Fibroblast of lung (primary cell): ENCODE measurements at regions not wholly inside any gene's neighbourhood (a gene's known extent, or its start where the extent isn't known, plus 50 kb on each side); places are given as distances from the start of the nearest gene placed in this dataset.

Experiments
- DNase-seq, 2 donors: peaks; one replicate each; pipeline versions ENCODE4 v3.0.0 to v3.0.0-alpha.2; 2010; ENCODE audit warnings: low read depth in 2 of 2
- H2AFZ ChIP-seq: 2 replicates; pipeline ENCODE4 v1.5.1; 2012; ENCODE audit warnings: low read length, control low read depth, inconsistent platforms
- H3K27ac ChIP-seq: 2 replicates; pipeline ENCODE4 v1.5.1; 2011; ENCODE audit warnings: low read length, control low read depth; ENCODE audit not compliant: insufficient read depth
- H3K27me3 ChIP-seq: 2 replicates; pipeline ENCODE4 v1.5.1; 2011; ENCODE audit warnings: mild to moderate bottlenecking, low read length; ENCODE audit not compliant: control insufficient read depth, insufficient read depth
- H3K36me3 ChIP-seq: 2 replicates; pipeline ENCODE4 v1.5.1; 2011; ENCODE audit warnings: low read length; ENCODE audit not compliant: control insufficient read depth, insufficient read depth
- H3K4me1 ChIP-seq: 2 replicates; pipeline ENCODE4 v1.5.1; 2011; ENCODE audit warnings: low read length; ENCODE audit not compliant: control insufficient read depth, insufficient read depth; ENCODE audit errors: extremely low read depth
- H3K4me2 ChIP-seq: 2 replicates; pipeline ENCODE4 v1.5.1; 2011; ENCODE audit warnings: low read length, control low read depth; ENCODE audit not compliant: insufficient read depth; ENCODE audit errors: extremely low read depth
- H3K4me3 ChIP-seq, 4 experiments: fragments of 200-600 bp in 1 of 4; sonication (generic) in 1 of 4; replicated peaks in 1 of 4; 2 replicates each; pipeline ENCODE4 v1.5.1; 2011 to 2016; ENCODE audit warnings: low read length in 4 of 4, low read depth in 3 of 4, mild to moderate bottlenecking in 3 of 4, control low read depth in 2 of 4, inconsistent platforms in 1 of 4, mixed read lengths in 1 of 4; ENCODE audit not compliant: insufficient read depth in 1 of 4; ENCODE audit errors: control extremely low read depth in 1 of 4
- H3K79me2 ChIP-seq: 2 replicates; pipeline ENCODE4 v1.5.1; 2012; ENCODE audit warnings: mild to moderate bottlenecking, low read length, inconsistent platforms; ENCODE audit not compliant: control insufficient read depth, insufficient read depth
- H3K9ac ChIP-seq: 2 replicates; pipeline ENCODE4 v1.5.1; 2011; ENCODE audit warnings: mild to moderate bottlenecking, low read length, control low read depth; ENCODE audit not compliant: insufficient read depth
- H3K9me3 ChIP-seq: 2 replicates; pipeline ENCODE4 v1.5.1; 2012; ENCODE audit warnings: low read depth, low read length; ENCODE audit not compliant: control insufficient read depth, insufficient read depth
- H4K20me1 ChIP-seq: 2 replicates; pipeline ENCODE4 v1.5.1; 2011; ENCODE audit warnings: low read length; ENCODE audit not compliant: control insufficient read depth, insufficient read depth; ENCODE audit errors: extremely low read depth
- CTCF ChIP-seq, 2 donors: IDR thresholded peaks in 1 of 2; conservative IDR thresholded peaks in 1 of 2; 1 replicate in 1 of 2; 2 replicates in 1 of 2; pipeline ENCODE4 v1.5.1; 2011 to 2012; ENCODE audit warnings: low read length in 2 of 2, control low read depth in 1 of 2, inconsistent platforms in 1 of 2, low read depth in 1 of 2, mild to moderate bottlenecking in 1 of 2
- EZH2 ChIP-seq: IDR thresholded peaks from 2 replicates; pipeline ENCODE4 v1.5.1; 2012; ENCODE audit warnings: low read length, control low read depth, mild to moderate bottlenecking; ENCODE audit errors: missing control alignments

- Histone ChIP-seq H3K9me3 (no peaks in the 10 kb centered on the region), H3K4me1 (peaks cover 9% of the 10 kb centered on the region), H3K36me3 (no peaks in the 10 kb centered on the region), H3K4me3 (no peak overlapping the region), H3K27ac (no peak overlapping the region), H3K4me2 (no peak overlapping the region), H4K20me1 (no peaks in the 10 kb centered on the region), H3K27me3 (no peaks in the 10 kb centered on the region), H2AFZ (no peak overlapping the region), H3K9ac (no peak overlapping the region), H3K79me2 (no peaks in the 10 kb centered on the region)
- DNase-seq = no peak
- TF ChIP-seq CTCF (conservative IDR thresholded peaks at IDR 0.05 in 1 of 2, IDR thresholded peaks at IDR 0.05 in 1 of 2; ENCODE audit: low read depth in 1 of 2, low read length in 2 of 2) = no peak
- TF ChIP-seq EZH2 = no peak
These were observed 228.3 kb upstream of the ZNF32 start for GRCh38 chr10:43876976-43877375.

GRCh38 chr10:43874984-43875383, 226.3 kb upstream of the ZNF32 start:
- Histone ChIP-seq H3K36me3 (no peaks in the 10 kb centered on the region), H3K27me3 (no peaks in the 10 kb centered on the region), H3K4me2 (no peak overlapping the region), H3K4me1 (peaks cover 6% of the 10 kb centered on the region), H3K79me2 (no peaks in the 10 kb centered on the region), H3K9me3 (no peaks in the 10 kb centered on the region), H4K20me1 (no peaks in the 10 kb centered on the region), H3K27ac (no peak overlapping the region), H3K4me3 (no peak overlapping the region), H2AFZ (no peak overlapping the region), H3K9ac (no peak overlapping the region)
- DNase-seq = no peak
- TF ChIP-seq CTCF (conservative IDR thresholded peaks at IDR 0.05 in 1 of 2, IDR thresholded peaks at IDR 0.05 in 1 of 2; ENCODE audit: low read depth in 1 of 2, low read length in 2 of 2) = no peak
- TF ChIP-seq EZH2 = no peak

- H3K4me1 ChIP-seq = peaks cover 4% of the 10 kb centered on the region
- no peak overlapping the region for H3K4me2 ChIP-seq
- H3K9ac ChIP-seq = no peak overlapping the region
- H4K20me1 ChIP-seq = no peaks in the 10 kb centered on the region
- no peaks in the 10 kb centered on the region for H3K36me3 ChIP-seq
- no peak overlapping the region for H3K4me3 ChIP-seq
- TF ChIP-seq CTCF (conservative IDR thresholded peaks at IDR 0.05 in 1 of 2, IDR thresholded peaks at IDR 0.05 in 1 of 2; ENCODE audit: low read depth in 1 of 2, low read length in 2 of 2) (no peak), EZH2 (no peak)
- H3K27ac ChIP-seq = no peak overlapping the region
- H2AFZ ChIP-seq = no peak overlapping the region
- no peak for DNase-seq
- H3K9me3 ChIP-seq = no peaks in the 10 kb centered on the region
- H3K79me2 ChIP-seq = no peaks in the 10 kb centered on the region
- no peaks in the 10 kb centered on the region for H3K27me3 ChIP-seq
These were observed 225.0 kb upstream of the ZNF32 start for GRCh38 chr10:43873717-43874116.
